ENCODE measurements at regions not wholly inside any gene's neighbourhood (a gene's known extent, or its start where the extent isn't known, plus 50 kb on each side); places are given as distances from the start of the nearest gene placed in this dataset.

GRCh38 chr1:87804128-87804527 lies 475.4 kb downstream of the LMO4 start:
- H3K9ac ChIP-seq (ENCODE audit: low read length): no peak overlapping the region
- H3K27ac ChIP-seq (ENCODE audit: low read length): no peak overlapping the region
- H3K4me2 ChIP-seq (ENCODE audit: low read depth, low read length): no peak overlapping the region
- no peak for TF ChIP-seq CTCF (IDR thresholded peaks at IDR 0.05; ENCODE audit: low read length)
- TF ChIP-seq EZH2 (optimal IDR thresholded peaks at IDR 0.05; ENCODE audit: low read depth, low read length): no peak
- TF ChIP-seq EZH2phosphoT487 (IDR thresholded peaks at IDR 0.05; ENCODE audit: low read length): no peak
- H2AFZ ChIP-seq (ENCODE audit: low read length): no peak overlapping the region
- no peaks in the 10 kb centered on the region for H3K79me2 ChIP-seq (ENCODE audit: low read length)
- no peaks in the 10 kb centered on the region for H4K20me1 ChIP-seq (ENCODE audit: insufficient read depth, low read length)
- no peaks in the 10 kb centered on the region for H3K9me2 ChIP-seq (replicated peaks; ENCODE audit: insufficient read depth, low read length)
- no peaks in the 10 kb centered on the region for H3K9me3 ChIP-seq (replicated peaks; ENCODE audit: insufficient read depth, low read length)
- no peak overlapping the region for H3K4me3 ChIP-seq (ENCODE audit: low read length)
- H3K27me3 ChIP-seq (replicated peaks; ENCODE audit: insufficient read depth, low read length): no peaks in the 10 kb centered on the region
- H3F3A ChIP-seq (ENCODE audit: insufficient read depth, low read length): no peaks in the 10 kb centered on the region
- H3K4me1 ChIP-seq (ENCODE audit: low read length): no peaks in the 10 kb centered on the region
- DNase-seq: no peak
- no peaks in the 10 kb centered on the region for H3K36me3 ChIP-seq (replicated peaks; ENCODE audit: insufficient read depth, low read length)

GRCh38 chr1:87805666-87806378 lies 477.1 kb downstream of the LMO4 start:
- H3K27me3 ChIP-seq (replicated peaks; ENCODE audit: insufficient read depth, low read length): no peaks in the 10 kb centered on the region
- no peak overlapping the region for H2AFZ ChIP-seq (ENCODE audit: low read length)
- H3K27ac ChIP-seq (ENCODE audit: low read length): no peak overlapping the region
- H3K4me2 ChIP-seq (ENCODE audit: low read depth, low read length): no peak overlapping the region
- H3K36me3 ChIP-seq (replicated peaks; ENCODE audit: insufficient read depth, low read length): no peaks in the 10 kb centered on the region
- no peaks in the 10 kb centered on the region for H3K79me2 ChIP-seq (ENCODE audit: low read length)
- TF ChIP-seq EZH2phosphoT487 (IDR thresholded peaks at IDR 0.05; ENCODE audit: low read length) (no peak), CTCF (IDR thresholded peaks at IDR 0.05; ENCODE audit: low read length) (no peak), EZH2 (optimal IDR thresholded peaks at IDR 0.05; ENCODE audit: low read depth, low read length) (no peak)
- H3F3A ChIP-seq (ENCODE audit: insufficient read depth, low read length): no peaks in the 10 kb centered on the region
- H3K4me3 ChIP-seq (ENCODE audit: low read length): no peak overlapping the region
- no peaks in the 10 kb centered on the region for H3K9me3 ChIP-seq (replicated peaks; ENCODE audit: insufficient read depth, low read length)
- no peaks in the 10 kb centered on the region for H3K9me2 ChIP-seq (replicated peaks; ENCODE audit: insufficient read depth, low read length)
- H3K4me1 ChIP-seq (ENCODE audit: low read length): no peaks in the 10 kb centered on the region
- H4K20me1 ChIP-seq (ENCODE audit: insufficient read depth, low read length): no peaks in the 10 kb centered on the region
- H3K9ac ChIP-seq (ENCODE audit: low read length): no peak overlapping the region
- no peak for DNase-seq

GRCh38 chr1:87806379-87807094 lies 477.9 kb downstream of the LMO4 start:
- DNase-seq: no peak
- H2AFZ ChIP-seq (ENCODE audit: low read length): no peak overlapping the region
- no peaks in the 10 kb centered on the region for H3K36me3 ChIP-seq (replicated peaks; ENCODE audit: insufficient read depth, low read length)
- no peaks in the 10 kb centered on the region for H3K27me3 ChIP-seq (replicated peaks; ENCODE audit: insufficient read depth, low read length)
- H3K9me3 ChIP-seq (replicated peaks; ENCODE audit: insufficient read depth, low read length): no peaks in the 10 kb centered on the region
- H3K27ac ChIP-seq (ENCODE audit: low read length): no peak overlapping the region
- no peak overlapping the region for H3K9ac ChIP-seq (ENCODE audit: low read length)
- no peaks in the 10 kb centered on the region for H3K4me1 ChIP-seq (ENCODE audit: low read length)
- no peaks in the 10 kb centered on the region for H3F3A ChIP-seq (ENCODE audit: insufficient read depth, low read length)
- H3K4me2 ChIP-seq (ENCODE audit: low read depth, low read length): no peak overlapping the region
- TF ChIP-seq EZH2phosphoT487 (IDR thresholded peaks at IDR 0.05; ENCODE audit: low read length): no peak
- no peak for TF ChIP-seq EZH2 (optimal IDR thresholded peaks at IDR 0.05; ENCODE audit: low read depth, low read length)
- TF ChIP-seq CTCF (IDR thresholded peaks at IDR 0.05; ENCODE audit: low read length): no peak
- H3K4me3 ChIP-seq (ENCODE audit: low read length): no peak overlapping the region
- H4K20me1 ChIP-seq (ENCODE audit: insufficient read depth, low read length): no peaks in the 10 kb centered on the region
- H3K9me2 ChIP-seq (replicated peaks; ENCODE audit: insufficient read depth, low read length): no peaks in the 10 kb centered on the region
- H3K79me2 ChIP-seq (ENCODE audit: low read length): no peaks in the 10 kb centered on the region
